ENCODE measurements at regions not wholly inside any gene's neighbourhood (a gene's known extent, or its start where the extent isn't known, plus 50 kb on each side); places are given as distances from the start of the nearest gene placed in this dataset.

DNA sequence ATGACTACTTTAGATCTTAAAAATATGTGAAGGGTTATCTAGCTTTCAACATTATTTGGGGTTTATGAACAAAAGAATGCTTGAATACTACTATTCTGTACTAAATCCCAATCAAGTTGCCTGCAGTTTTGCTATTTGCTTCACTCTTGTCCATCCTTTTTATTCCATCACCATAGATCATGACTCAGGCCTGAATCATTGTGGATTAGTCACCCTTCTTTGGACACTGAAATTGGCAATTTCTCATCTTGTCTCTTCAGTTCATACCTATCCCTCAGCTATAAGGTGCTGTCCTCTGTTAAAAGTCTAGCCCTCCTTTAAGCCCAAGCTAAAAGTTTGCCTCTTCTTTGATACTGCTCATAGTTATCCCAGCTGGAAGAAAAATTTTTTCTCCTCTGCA, 199.1 kb downstream of the CENPW start:
- TF ChIP-seq, protein P1, sequence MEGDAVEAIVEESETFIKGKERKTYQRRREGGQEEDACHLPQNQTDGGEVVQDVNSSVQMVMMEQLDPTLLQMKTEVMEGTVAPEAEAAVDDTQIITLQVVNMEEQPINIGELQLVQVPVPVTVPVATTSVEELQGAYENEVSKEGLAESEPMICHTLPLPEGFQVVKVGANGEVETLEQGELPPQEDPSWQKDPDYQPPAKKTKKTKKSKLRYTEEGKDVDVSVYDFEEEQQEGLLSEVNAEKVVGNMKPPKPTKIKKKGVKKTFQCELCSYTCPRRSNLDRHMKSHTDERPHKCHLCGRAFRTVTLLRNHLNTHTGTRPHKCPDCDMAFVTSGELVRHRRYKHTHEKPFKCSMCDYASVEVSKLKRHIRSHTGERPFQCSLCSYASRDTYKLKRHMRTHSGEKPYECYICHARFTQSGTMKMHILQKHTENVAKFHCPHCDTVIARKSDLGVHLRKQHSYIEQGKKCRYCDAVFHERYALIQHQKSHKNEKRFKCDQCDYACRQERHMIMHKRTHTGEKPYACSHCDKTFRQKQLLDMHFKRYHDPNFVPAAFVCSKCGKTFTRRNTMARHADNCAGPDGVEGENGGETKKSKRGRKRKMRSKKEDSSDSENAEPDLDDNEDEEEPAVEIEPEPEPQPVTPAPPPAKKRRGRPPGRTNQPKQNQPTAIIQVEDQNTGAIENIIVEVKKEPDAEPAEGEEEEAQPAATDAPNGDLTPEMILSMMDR (IDR thresholded peaks at IDR 0.05): no peak
- no peak for TF ChIP-seq POLR2A (IDR thresholded peaks at IDR 0.05)
